ENCODE measurements at regions not wholly inside any gene's neighbourhood (a gene's known extent, or its start where the extent isn't known, plus 50 kb on each side); places are given as distances from the start of the nearest gene placed in this dataset.

DNA sequence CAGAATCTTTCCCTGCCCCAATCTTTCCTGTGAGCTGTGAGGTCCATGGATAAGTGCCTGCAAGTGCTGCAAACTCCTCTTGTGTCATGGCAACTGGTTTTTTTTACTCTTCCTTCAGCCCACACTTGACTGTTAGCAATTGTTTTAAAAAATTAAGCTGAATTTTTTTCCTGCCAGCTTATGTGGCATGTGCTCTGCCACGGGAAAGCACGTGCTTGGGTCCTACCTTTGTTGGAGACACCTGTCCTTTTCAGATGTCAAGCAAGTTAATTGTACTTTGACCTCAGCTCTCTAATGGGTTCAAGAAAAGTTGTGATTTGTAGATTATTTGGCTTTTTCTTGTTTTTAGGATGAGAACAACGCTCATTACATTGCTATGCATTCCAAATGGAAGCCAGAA, 398.5 kb downstream of the NUF2 start:
- in situ Hi-C loops (cut with HindIII; ENCODE audit: low sequenced_read_pairs) = no loop called here
- no peak overlapping the region for H3K4me3 ChIP-seq (ENCODE audit: low read depth, low read length)
- TF ChIP-seq, protein P1, sequence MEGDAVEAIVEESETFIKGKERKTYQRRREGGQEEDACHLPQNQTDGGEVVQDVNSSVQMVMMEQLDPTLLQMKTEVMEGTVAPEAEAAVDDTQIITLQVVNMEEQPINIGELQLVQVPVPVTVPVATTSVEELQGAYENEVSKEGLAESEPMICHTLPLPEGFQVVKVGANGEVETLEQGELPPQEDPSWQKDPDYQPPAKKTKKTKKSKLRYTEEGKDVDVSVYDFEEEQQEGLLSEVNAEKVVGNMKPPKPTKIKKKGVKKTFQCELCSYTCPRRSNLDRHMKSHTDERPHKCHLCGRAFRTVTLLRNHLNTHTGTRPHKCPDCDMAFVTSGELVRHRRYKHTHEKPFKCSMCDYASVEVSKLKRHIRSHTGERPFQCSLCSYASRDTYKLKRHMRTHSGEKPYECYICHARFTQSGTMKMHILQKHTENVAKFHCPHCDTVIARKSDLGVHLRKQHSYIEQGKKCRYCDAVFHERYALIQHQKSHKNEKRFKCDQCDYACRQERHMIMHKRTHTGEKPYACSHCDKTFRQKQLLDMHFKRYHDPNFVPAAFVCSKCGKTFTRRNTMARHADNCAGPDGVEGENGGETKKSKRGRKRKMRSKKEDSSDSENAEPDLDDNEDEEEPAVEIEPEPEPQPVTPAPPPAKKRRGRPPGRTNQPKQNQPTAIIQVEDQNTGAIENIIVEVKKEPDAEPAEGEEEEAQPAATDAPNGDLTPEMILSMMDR (IDR thresholded peaks at IDR 0.05; ENCODE audit: low read depth, low read length, missing control alignments) = no peak
- no peak for DNase-seq (ENCODE audit: low read depth)

GRCh38 chr1:163725551-163725950, 403.8 kb downstream of the NUF2 start:
- in situ Hi-C loops (cut with HindIII; ENCODE audit: low sequenced_read_pairs) = no loop called here
- H3K4me3 ChIP-seq (ENCODE audit: low read depth, low read length) = no peak overlapping the region
- TF ChIP-seq, protein P1 (IDR thresholded peaks at IDR 0.05; ENCODE audit: low read depth, low read length, missing control alignments) = no peak
- DNase-seq (ENCODE audit: low read depth) = no peak

- DNase-seq (ENCODE audit: low read depth) = peak; percentile 18
- no peak overlapping the region for H3K4me3 ChIP-seq (ENCODE audit: low read depth, low read length)
- TF ChIP-seq, protein P1 (IDR thresholded peaks at IDR 0.05; ENCODE audit: low read depth, low read length, missing control alignments) = no peak
- in situ Hi-C loops (cut with HindIII; ENCODE audit: low sequenced_read_pairs) = no loop called here
These were observed 408.7 kb downstream of the NUF2 start for GRCh38 chr1:163730411-163730821.

GRCh38 chr1:163737261-163737660, 415.5 kb downstream of the NUF2 start:
- in situ Hi-C loops (cut with HindIII; ENCODE audit: low sequenced_read_pairs) = no loop called here
- no peak for DNase-seq (ENCODE audit: low read depth)
- TF ChIP-seq, protein P1 (IDR thresholded peaks at IDR 0.05; ENCODE audit: low read depth, low read length, missing control alignments) = no peak
- H3K4me3 ChIP-seq (ENCODE audit: low read depth, low read length) = no peak overlapping the region

- DNase-seq (ENCODE audit: low read depth) = no peak
- in situ Hi-C loops (cut with HindIII; ENCODE audit: low sequenced_read_pairs) = no loop called here
- no peak overlapping the region for H3K4me3 ChIP-seq (ENCODE audit: low read depth, low read length)
- TF ChIP-seq, protein P1 (IDR thresholded peaks at IDR 0.05; ENCODE audit: low read depth, low read length, missing control alignments) = no peak
These were observed 422.6 kb downstream of the NUF2 start for GRCh38 chr1:163744301-163744887.

DNA sequence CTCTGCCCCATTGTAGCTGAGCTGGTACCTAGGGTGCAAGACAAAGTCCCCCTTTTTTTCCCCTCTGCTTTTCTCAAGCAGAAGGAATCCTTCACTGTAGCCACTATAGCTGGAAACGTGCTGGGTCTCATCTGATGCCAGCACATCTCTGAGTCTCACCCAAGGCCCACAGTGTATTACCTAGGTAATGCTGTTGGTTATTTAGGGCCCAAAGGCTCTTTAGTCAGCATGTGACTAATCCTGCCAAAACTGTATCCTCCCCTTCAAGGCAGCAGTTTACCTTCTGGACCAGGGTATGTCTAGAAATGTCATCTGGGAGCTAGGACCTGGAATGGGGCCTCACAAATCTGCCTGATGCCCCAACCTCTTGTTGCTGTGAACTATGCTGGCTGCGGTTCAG, 423.4 kb downstream of the NUF2 start:
- no peak for DNase-seq (ENCODE audit: low read depth)
- in situ Hi-C loops (cut with HindIII; ENCODE audit: low sequenced_read_pairs) = no loop called here
- TF ChIP-seq, protein P1 (IDR thresholded peaks at IDR 0.05; ENCODE audit: low read depth, low read length, missing control alignments) = no peak
- H3K4me3 ChIP-seq (ENCODE audit: low read depth, low read length) = no peak overlapping the region

Data from astrocyte of the cerebellum (primary cell).